Neural progenitor cell (in vitro differentiated cells): ENCODE measurements at regions not wholly inside any gene's neighbourhood (a gene's known extent, or its start where the extent isn't known, plus 50 kb on each side); places are given as distances from the start of the nearest gene placed in this dataset.

Source experiments
- DNase-seq: peaks from one replicate; pipeline ENCODE4 v3.0.0-alpha.2; 2016; ENCODE audit warnings: low spot score
- H2AFZ ChIP-seq: fragments of 200-600 bp; sonication (generic); replicated peaks from 2 replicates; pipeline ENCODE4 v1.6.1; 2016; ENCODE audit warnings: antibody characterized with exemption
- H3F3A ChIP-seq: fragments of 200-600 bp; sonication (generic); 2 replicates; pipeline ENCODE4 v1.6.1; 2016; ENCODE audit warnings: antibody characterized with exemption, low read depth
- H3K27ac ChIP-seq: fragments of 200-600 bp; sonication (generic); 2 replicates; pipeline ENCODE4 v1.5.1; 2016; ENCODE audit warnings: mild to moderate bottlenecking
- H3K27me3 ChIP-seq: fragments of 200-600 bp; sonication (generic); 2 replicates; pipeline ENCODE4 v1.6.1; 2016; ENCODE audit warnings: mild to moderate bottlenecking, moderate library complexity
- H3K36me3 ChIP-seq: fragments of 200-600 bp; sonication (generic); 2 replicates; pipeline ENCODE4 v1.5.1; 2016
- H3K4me1 ChIP-seq: fragments of 200-600 bp; sonication (generic); 2 replicates; pipeline ENCODE4 v1.6.1; 2016; ENCODE audit warnings: mixed run types
- H3K4me2 ChIP-seq: fragments of 200-600 bp; sonication (generic); 2 replicates; pipeline ENCODE4 v1.6.1; 2016
- H3K4me3 ChIP-seq: fragments of 200-600 bp; sonication (generic); 2 replicates; pipeline ENCODE4 v1.5.1; 2016
- H3K79me2 ChIP-seq: fragments of 200-600 bp; sonication (generic); 2 replicates; pipeline ENCODE4 v1.6.1; 2016; ENCODE audit warnings: low read depth
- H3K9ac ChIP-seq: fragments of 200-600 bp; sonication (generic); 2 replicates; pipeline ENCODE4 v1.6.1; 2016
- H3K9me3 ChIP-seq: fragments of 200-600 bp; sonication (generic); 2 replicates; pipeline ENCODE4 v1.5.1; 2016; ENCODE audit warnings: low read depth
- H4K20me1 ChIP-seq: fragments of 200-600 bp; sonication (generic); 2 replicates; pipeline ENCODE4 v1.6.1; 2016; ENCODE audit warnings: low read depth
- H3K27ac Mint-ChIP-seq: 3 replicates; pipeline ENCODE4 v1.8.0; 2021; ENCODE audit warnings: mixed read lengths
- H3K27me3 Mint-ChIP-seq: 2 replicates; pipeline ENCODE4 v1.8.0; 2022; ENCODE audit warnings: low read depth, mild to moderate bottlenecking, inconsistent platforms, moderate library complexity, mixed read lengths; ENCODE audit not compliant: insufficient read depth
- H3K36me3 Mint-ChIP-seq: 3 replicates; pipeline ENCODE4 v1.8.0; 2021; ENCODE audit warnings: mixed read lengths
- H3K4me1 Mint-ChIP-seq: 3 replicates; pipeline ENCODE4 v1.8.0; 2021; ENCODE audit warnings: mixed read lengths
- H3K4me3 Mint-ChIP-seq: 3 replicates; pipeline ENCODE4 v1.8.0; 2021; ENCODE audit warnings: mild to moderate bottlenecking, moderate library complexity, mixed read lengths
- H3K9me3 Mint-ChIP-seq: 3 replicates; pipeline ENCODE4 v1.8.0; 2020; ENCODE audit warnings: mixed read lengths
- EZH2 ChIP-seq: fragments of 200-600 bp; sonication (generic); IDR thresholded peaks from 2 replicates; pipeline ENCODE4 v1.6.1; 2017; ENCODE audit warnings: antibody characterized with exemption, mild to moderate bottlenecking, moderate library complexity
- EZH2phosphoT487 ChIP-seq: fragments of 200-600 bp; sonication (generic); IDR thresholded peaks from 2 replicates; pipeline ENCODE4 v1.6.1; 2017; ENCODE audit warnings: antibody characterized with exemption
- TF ChIP-seq, protein P1 (sequence below): fragments of 200-600 bp; sonication (generic); IDR thresholded peaks from 2 replicates; pipeline ENCODE4 v1.5.1; 2017; ENCODE audit warnings: antibody characterized with exemption, mild to moderate bottlenecking

DNA sequence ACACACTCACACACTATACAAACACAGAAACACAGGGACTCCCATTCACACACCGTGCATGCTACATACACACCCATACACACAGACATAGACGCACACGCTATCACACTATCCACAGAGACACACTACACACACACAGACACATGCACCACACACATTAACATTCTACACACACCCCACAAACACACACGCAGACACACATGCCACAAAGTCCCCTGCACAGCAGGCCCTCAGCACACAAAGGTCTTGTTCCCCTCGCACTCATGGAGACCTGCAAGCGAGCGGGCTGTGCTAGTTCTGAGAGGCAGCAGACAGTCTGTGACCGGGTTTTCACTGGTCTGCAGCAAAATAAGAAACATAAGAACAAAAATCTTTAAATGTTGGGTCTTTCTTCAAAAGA lies 429.6 kb upstream of the SALL3 start:
- Mint-ChIP-seq H3K27me3 (peaks cover 5% of the 10 kb centered on the region), H3K4me3 (no peak overlapping the region), H3K9me3 (peaks cover 4% of the 10 kb centered on the region), H3K27ac (peak overlapping the region; percentile 25), H3K36me3 (peaks cover under 1% of the 10 kb centered on the region), H3K4me1 (peaks cover 15% of the 10 kb centered on the region)
- TF ChIP-seq, protein P1, sequence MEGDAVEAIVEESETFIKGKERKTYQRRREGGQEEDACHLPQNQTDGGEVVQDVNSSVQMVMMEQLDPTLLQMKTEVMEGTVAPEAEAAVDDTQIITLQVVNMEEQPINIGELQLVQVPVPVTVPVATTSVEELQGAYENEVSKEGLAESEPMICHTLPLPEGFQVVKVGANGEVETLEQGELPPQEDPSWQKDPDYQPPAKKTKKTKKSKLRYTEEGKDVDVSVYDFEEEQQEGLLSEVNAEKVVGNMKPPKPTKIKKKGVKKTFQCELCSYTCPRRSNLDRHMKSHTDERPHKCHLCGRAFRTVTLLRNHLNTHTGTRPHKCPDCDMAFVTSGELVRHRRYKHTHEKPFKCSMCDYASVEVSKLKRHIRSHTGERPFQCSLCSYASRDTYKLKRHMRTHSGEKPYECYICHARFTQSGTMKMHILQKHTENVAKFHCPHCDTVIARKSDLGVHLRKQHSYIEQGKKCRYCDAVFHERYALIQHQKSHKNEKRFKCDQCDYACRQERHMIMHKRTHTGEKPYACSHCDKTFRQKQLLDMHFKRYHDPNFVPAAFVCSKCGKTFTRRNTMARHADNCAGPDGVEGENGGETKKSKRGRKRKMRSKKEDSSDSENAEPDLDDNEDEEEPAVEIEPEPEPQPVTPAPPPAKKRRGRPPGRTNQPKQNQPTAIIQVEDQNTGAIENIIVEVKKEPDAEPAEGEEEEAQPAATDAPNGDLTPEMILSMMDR = no peak
- TF ChIP-seq EZH2phosphoT487 = no peak
- no peak for TF ChIP-seq EZH2
- no peak overlapping the region for H3K4me3 ChIP-seq
- no peaks in the 10 kb centered on the region for H4K20me1 ChIP-seq
- H3K27ac ChIP-seq = no peak overlapping the region
- H3K36me3 ChIP-seq = no peaks in the 10 kb centered on the region
- H3K27me3 ChIP-seq = no peaks in the 10 kb centered on the region
- no peak overlapping the region for H3K4me2 ChIP-seq
- no peaks in the 10 kb centered on the region for H3F3A ChIP-seq
- no peak overlapping the region for H3K9ac ChIP-seq
- no peaks in the 10 kb centered on the region for H3K9me3 ChIP-seq
- H3K79me2 ChIP-seq = no peaks in the 10 kb centered on the region
- DNase-seq = no peak
- no peaks in the 10 kb centered on the region for H3K4me1 ChIP-seq
- H2AFZ ChIP-seq = no peak overlapping the region

DNA sequence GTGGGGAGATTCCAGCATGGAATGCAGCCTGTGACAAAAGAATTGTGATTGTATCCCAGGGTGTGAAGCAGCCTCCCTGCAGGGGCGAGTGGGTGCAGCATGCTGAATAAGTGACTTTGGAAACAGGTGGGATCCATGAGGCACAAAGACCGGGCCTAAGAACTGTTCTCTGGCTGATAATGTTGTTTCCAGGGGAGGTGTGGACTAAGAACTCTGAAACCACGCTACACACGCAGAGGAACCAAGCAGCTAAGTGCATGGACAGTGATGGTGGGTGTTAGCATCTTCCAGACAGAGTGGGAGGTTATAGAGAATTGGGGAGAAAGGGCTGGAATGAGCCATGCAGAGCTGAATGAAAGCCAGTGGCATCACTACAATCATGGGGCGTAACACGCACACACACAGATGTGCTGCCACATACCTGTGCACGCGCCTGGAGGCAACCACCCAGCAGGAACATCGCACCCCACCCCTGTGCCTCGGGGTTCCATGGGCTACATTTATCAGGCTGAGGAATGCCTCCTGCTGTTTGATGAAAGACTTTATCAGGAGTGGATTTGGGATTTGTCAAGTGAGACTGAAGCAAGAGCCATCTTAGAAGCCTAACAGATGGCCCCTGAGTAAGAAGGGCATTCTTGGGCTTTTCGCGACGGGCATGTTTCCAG lies 424.5 kb upstream of the SALL3 start:
- H3K27me3 ChIP-seq = no peaks in the 10 kb centered on the region
- no peaks in the 10 kb centered on the region for H3K4me1 ChIP-seq
- no peaks in the 10 kb centered on the region for H3K36me3 ChIP-seq
- H4K20me1 ChIP-seq = no peaks in the 10 kb centered on the region
- H3K9ac ChIP-seq = no peak overlapping the region
- Mint-ChIP-seq H3K4me3 (no peak overlapping the region), H3K27me3 (peaks cover 5% of the 10 kb centered on the region), H3K9me3 (peaks cover 13% of the 10 kb centered on the region), H3K27ac (no peak overlapping the region), H3K36me3 (peaks cover 1% of the 10 kb centered on the region), H3K4me1 (no peaks in the 10 kb centered on the region)
- no peak for DNase-seq
- H2AFZ ChIP-seq = no peak overlapping the region
- H3F3A ChIP-seq = no peaks in the 10 kb centered on the region
- no peak overlapping the region for H3K4me3 ChIP-seq
- H3K4me2 ChIP-seq = no peak overlapping the region
- no peak overlapping the region for H3K27ac ChIP-seq
- TF ChIP-seq EZH2phosphoT487 (no peak), EZH2 (no peak)
- TF ChIP-seq, protein P1 = no peak
- no peaks in the 10 kb centered on the region for H3K79me2 ChIP-seq
- H3K9me3 ChIP-seq = no peaks in the 10 kb centered on the region

DNA sequence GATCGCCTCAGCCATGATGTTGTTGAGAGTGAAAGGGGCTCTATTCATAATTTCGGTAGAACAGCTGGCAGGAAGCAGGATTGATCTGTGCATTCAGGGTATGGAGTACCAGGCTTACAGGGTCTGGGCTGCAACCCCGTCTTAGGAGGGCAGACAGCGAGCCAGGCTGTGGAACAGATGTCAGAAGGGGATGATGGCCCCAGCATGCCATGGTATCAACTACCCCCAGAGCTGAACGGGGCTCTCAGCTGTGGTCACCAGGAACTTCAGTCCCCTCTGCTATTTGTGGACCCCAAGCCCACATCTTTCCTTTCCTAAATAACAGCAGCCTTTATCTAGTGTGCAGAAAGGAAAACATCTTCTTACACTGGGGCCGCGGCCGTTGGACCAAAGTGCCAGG lies 422.2 kb upstream of the SALL3 start:
- Histone ChIP-seq H3K27me3 (no peaks in the 10 kb centered on the region), H2AFZ (no peak overlapping the region), H3K4me1 (peaks cover 7% of the 10 kb centered on the region), H3K9ac (no peak overlapping the region), H3K36me3 (no peaks in the 10 kb centered on the region), H3K9me3 (no peaks in the 10 kb centered on the region), H3K27ac (no peak overlapping the region), H4K20me1 (no peaks in the 10 kb centered on the region), H3F3A (peaks cover 5% of the 10 kb centered on the region), H3K4me3 (no peak overlapping the region), H3K4me2 (no peak overlapping the region), H3K79me2 (no peaks in the 10 kb centered on the region)
- Mint-ChIP-seq H3K36me3 (peaks cover 1% of the 10 kb centered on the region), H3K4me3 (no peak overlapping the region), H3K27me3 (peaks cover 5% of the 10 kb centered on the region), H3K9me3 (peaks cover 13% of the 10 kb centered on the region), H3K4me1 (peaks cover 15% of the 10 kb centered on the region), H3K27ac (no peak overlapping the region)
- no peak for TF ChIP-seq EZH2
- DNase-seq = no peak

DNA sequence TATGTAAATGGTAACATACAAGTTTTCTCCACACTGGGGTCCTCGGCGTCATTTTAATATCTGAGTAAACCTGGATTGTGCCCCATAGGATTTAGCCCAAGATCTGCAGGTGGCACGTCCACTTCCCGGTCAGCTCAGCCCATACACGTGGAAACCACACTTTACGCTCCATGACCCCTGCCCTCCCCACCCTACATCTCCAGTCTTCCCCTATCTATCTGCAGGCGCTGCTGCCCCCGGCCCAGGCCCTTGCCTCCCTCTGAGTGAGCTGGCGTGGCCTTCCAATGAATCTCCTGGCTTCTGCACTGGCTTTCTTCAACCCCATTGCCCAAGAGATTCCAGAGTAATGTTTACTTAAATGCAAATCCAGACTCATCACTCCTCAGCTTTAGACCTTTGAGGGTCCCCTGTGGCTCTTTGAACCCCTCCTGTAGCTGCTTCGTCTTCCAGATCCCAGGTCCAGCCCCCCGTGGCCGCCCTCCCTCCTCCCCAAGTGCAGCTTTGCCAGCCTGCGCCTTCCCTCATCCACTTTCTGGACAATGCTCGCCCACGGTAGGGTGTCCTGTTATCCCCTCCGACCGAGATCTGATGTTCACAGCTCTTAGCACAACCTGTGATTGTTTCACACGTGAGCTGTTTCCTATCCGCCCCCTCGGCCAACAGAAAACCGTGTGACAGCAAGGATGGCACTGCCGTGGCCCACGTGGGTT lies 421.4 kb upstream of the SALL3 start:
- H3K4me1 ChIP-seq = peaks cover 7% of the 10 kb centered on the region
- peaks cover 7% of the 10 kb centered on the region for H3F3A ChIP-seq
- TF ChIP-seq, protein P1 = no peak
- no peak for TF ChIP-seq EZH2
- TF ChIP-seq EZH2phosphoT487 = no peak
- no peaks in the 10 kb centered on the region for H4K20me1 ChIP-seq
- no peak overlapping the region for H3K9ac ChIP-seq
- H3K27ac Mint-ChIP-seq = no peak overlapping the region
- no peaks in the 10 kb centered on the region for H3K36me3 ChIP-seq
- H3K9me3 ChIP-seq = no peaks in the 10 kb centered on the region
- H2AFZ ChIP-seq = no peak overlapping the region
- DNase-seq = no peak
- H3K27me3 Mint-ChIP-seq = peaks cover 5% of the 10 kb centered on the region
- H3K4me3 ChIP-seq = no peak overlapping the region
- H3K36me3 Mint-ChIP-seq = peaks cover 1% of the 10 kb centered on the region
- no peaks in the 10 kb centered on the region for H3K27me3 ChIP-seq
- H3K4me3 Mint-ChIP-seq = no peak overlapping the region
- no peak overlapping the region for H3K4me2 ChIP-seq
- peaks cover 16% of the 10 kb centered on the region for H3K4me1 Mint-ChIP-seq
- no peaks in the 10 kb centered on the region for H3K79me2 ChIP-seq
- H3K9me3 Mint-ChIP-seq = peaks cover 13% of the 10 kb centered on the region
- no peak overlapping the region for H3K27ac ChIP-seq
